Prostate gland (tissue), 2 donors: ENCODE measurements at regions not wholly inside any gene's neighbourhood (a gene's known extent, or its start where the extent isn't known, plus 50 kb on each side); places are given as distances from the start of the nearest gene placed in this dataset.

Experiments
- DNase-seq: peaks from one replicate; pipeline ENCODE4 v3.0.0-alpha.2; 2019; ENCODE audit warnings: low spot score
- H3K27ac ChIP-seq, 2 donors: fragments of 200-600 bp; sonication (generic); 2 replicates each; pipeline ENCODE4 v1.5.1; 2017 to 2019
- H3K27me3 ChIP-seq: fragments of 200-600 bp; sonication (generic); replicated peaks from 2 replicates; pipeline ENCODE4 v1.5.1; 2019; ENCODE audit not compliant: insufficient read depth
- H3K36me3 ChIP-seq, 2 donors: fragments of 200-600 bp; sonication (generic); 1 replicate in 1 of 2; 2 replicates in 1 of 2; pipeline versions ENCODE4 v1.5.1 to v1.8.1; 2017 to 2019
- H3K4me1 ChIP-seq: fragments of 200-600 bp; sonication (generic); replicated peaks from 2 replicates; pipeline ENCODE4 v1.5.1; 2019
- H3K4me3 ChIP-seq, 2 donors: fragments of 200-600 bp; sonication (generic); 2 replicates each; pipeline ENCODE4 v1.5.1; 2017 to 2019
- H3K9me3 ChIP-seq: fragments of 200-600 bp; sonication (generic); 2 replicates; pipeline ENCODE4 v1.5.1; 2017
- CTCF ChIP-seq, 4 experiments: fragments of 200-600 bp in 2 of 4; fragments of 450-650 bp in 2 of 4; sonication (generic) in 2 of 4; IDR thresholded peaks; 1 replicate in 3 of 4; 2 replicates in 1 of 4; pipeline ENCODE4 v1.5.1; 2016 to 2019; ENCODE audit warnings: antibody characterized with exemption in 4 of 4, mild to moderate bottlenecking in 2 of 4, moderate library complexity in 2 of 4
- POLR2A ChIP-seq: fragments of 450-650 bp; IDR thresholded peaks from one replicate; pipeline ENCODE4 v1.6.1; 2016; ENCODE audit warnings: antibody characterized with exemption, mild to moderate bottlenecking
- POLR2AphosphoS5 ChIP-seq: sonication (generic); formaldehyde crosslinking; IDR thresholded peaks from one replicate; pipeline ENCODE4 v1.6.1; 2017; ENCODE audit warnings: antibody characterized with exemption
- WGBS: methylation state at CpG from one replicate; pipeline ENCODE4 v1.1.5; 2018; 5-methylcytosine and 5-hydroxymethylcytosine counted together
- intact Hi-C: fragments of 100-400 bp; cut with DNase I; formaldehyde crosslinking; loops from one replicate; pipeline ENCODE4 v1.14.2; 2022

GRCh38 chrX:16304751-16305150 is 137.5 kb downstream of the MAGEB17 start:
- Histone ChIP-seq H3K9me3 (no peaks in the 10 kb centered on the region), H3K36me3 (no peaks in the 10 kb centered on the region), H3K4me1 (no peaks in the 10 kb centered on the region), H3K27me3 (no peaks in the 10 kb centered on the region), H3K27ac (no peak overlapping the region), H3K4me3 (no peak overlapping the region)
- WGBS, result 66% methylated on average over 5 of the region's 5 CpGs
- no peak for DNase-seq
- no peak for TF ChIP-seq POLR2AphosphoS5
- intact Hi-C loops, result no loop called here

- Histone ChIP-seq H3K9me3 (no peaks in the 10 kb centered on the region), H3K36me3 (no peaks in the 10 kb centered on the region), H3K4me1 (no peaks in the 10 kb centered on the region), H3K27me3 (no peaks in the 10 kb centered on the region), H3K4me3 (no peak overlapping the region), H3K27ac (no peak overlapping the region)
- intact Hi-C loops, result no loop called here
- TF ChIP-seq POLR2AphosphoS5, result no peak
- no peak for TF ChIP-seq POLR2A
- TF ChIP-seq CTCF (IDR thresholded peaks at IDR 0.05), result no peak
- DNase-seq, result no peak
- WGBS, result 93% methylated on average over 2 of the region's 2 CpGs
These were observed 137.9 kb downstream of the MAGEB17 start for GRCh38 chrX:16305187-16305586.

GRCh38 chrX:16307950-16308349 is 140.7 kb downstream of the MAGEB17 start:
- Histone ChIP-seq H3K9me3 (no peaks in the 10 kb centered on the region), H3K36me3 (no peaks in the 10 kb centered on the region), H3K4me1 (no peaks in the 10 kb centered on the region), H3K27me3 (no peaks in the 10 kb centered on the region), H3K4me3 (no peak overlapping the region), H3K27ac (no peak overlapping the region)
- no peak for DNase-seq
- intact Hi-C loops, result no loop called here
- TF ChIP-seq CTCF (IDR thresholded peaks at IDR 0.05) (no peak), POLR2A (no peak), POLR2AphosphoS5 (no peak)
- WGBS, result 68% methylated on average over 2 of the region's 2 CpGs

GRCh38 chrX:16308773-16309172 is 141.5 kb downstream of the MAGEB17 start:
- H3K27ac ChIP-seq, result no peak overlapping the region
- no peak for DNase-seq
- WGBS, result 90% methylated on average over 4 of the region's 4 CpGs
- no peaks in the 10 kb centered on the region for H3K36me3 ChIP-seq
- no peaks in the 10 kb centered on the region for H3K9me3 ChIP-seq
- TF ChIP-seq POLR2AphosphoS5, result no peak
- TF ChIP-seq CTCF (IDR thresholded peaks at IDR 0.05), result no peak
- TF ChIP-seq POLR2A, result no peak
- no peaks in the 10 kb centered on the region for H3K4me1 ChIP-seq
- intact Hi-C loops, result no loop called here
- H3K4me3 ChIP-seq, result no peak overlapping the region
- H3K27me3 ChIP-seq, result no peaks in the 10 kb centered on the region

GRCh38 chrX:16310326-16310725 is 143.0 kb downstream of the MAGEB17 start:
- intact Hi-C loops, result no loop called here
- Histone ChIP-seq H3K9me3 (no peaks in the 10 kb centered on the region), H3K27me3 (no peaks in the 10 kb centered on the region), H3K36me3 (no peaks in the 10 kb centered on the region), H3K27ac (no peak overlapping the region), H3K4me1 (no peaks in the 10 kb centered on the region), H3K4me3 (no peak overlapping the region)
- WGBS, result 55% methylated on average over 1 of the region's 1 CpG
- TF ChIP-seq CTCF (IDR thresholded peaks at IDR 0.05), result no peak
- TF ChIP-seq POLR2AphosphoS5, result no peak
- TF ChIP-seq POLR2A, result no peak
- no peak for DNase-seq
